Activated CD4-positive, alpha-beta T cell treated with anti-CD3 and anti-CD28 coated beads, Interleukin-2, Interleukin-4, amounts not matched to agents 100 ng/mL and 50 ng/mL, durations not matched to agents 16 hours and 8 hours (primary cell): ENCODE measurements at regions not wholly inside any gene's neighbourhood (a gene's known extent, or its start where the extent isn't known, plus 50 kb on each side); places are given as distances from the start of the nearest gene placed in this dataset.
"Not testable (repeated sequence)": the region's sequence is repeated elsewhere in the genome, so short reads cannot be mapped to it uniquely, and the experiment has no call there.

Experiments used
- DNase-seq: peaks from one replicate; pipeline ENCODE4 v3.0.0-alpha.2; 2020; ENCODE audit warnings: low spot score

DNA sequence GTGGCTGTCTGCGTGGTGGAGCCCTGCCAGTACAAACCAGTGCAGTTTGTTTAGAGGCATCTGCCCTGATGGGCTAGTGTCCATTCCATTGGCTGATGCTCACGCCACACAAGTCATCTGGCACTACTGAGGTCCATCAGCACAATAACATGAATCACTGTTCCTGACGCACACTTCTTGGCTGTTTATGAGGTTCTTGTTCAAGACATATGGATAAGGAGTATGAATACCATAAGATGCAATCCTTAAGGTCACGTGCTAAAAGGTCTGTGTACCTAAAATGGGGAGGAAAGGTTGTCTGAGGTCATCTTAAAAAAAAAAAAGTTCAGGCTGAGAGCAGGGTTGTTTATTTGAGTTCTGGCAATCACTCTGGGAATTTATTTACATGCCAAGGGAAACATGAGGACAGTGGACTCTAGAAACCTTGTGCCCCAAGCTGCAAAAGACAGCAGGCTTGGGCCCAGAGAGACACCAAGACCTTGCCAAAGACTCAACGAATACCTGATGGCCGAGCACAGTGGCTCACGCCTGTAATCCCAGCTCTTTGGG is 54.1 kb upstream of the SHLD1 start:
- no peak for DNase-seq

GRCh38 chr20:5691918-5692618 is 58.1 kb upstream of the SHLD1 start:
- no peak for DNase-seq

DNA sequence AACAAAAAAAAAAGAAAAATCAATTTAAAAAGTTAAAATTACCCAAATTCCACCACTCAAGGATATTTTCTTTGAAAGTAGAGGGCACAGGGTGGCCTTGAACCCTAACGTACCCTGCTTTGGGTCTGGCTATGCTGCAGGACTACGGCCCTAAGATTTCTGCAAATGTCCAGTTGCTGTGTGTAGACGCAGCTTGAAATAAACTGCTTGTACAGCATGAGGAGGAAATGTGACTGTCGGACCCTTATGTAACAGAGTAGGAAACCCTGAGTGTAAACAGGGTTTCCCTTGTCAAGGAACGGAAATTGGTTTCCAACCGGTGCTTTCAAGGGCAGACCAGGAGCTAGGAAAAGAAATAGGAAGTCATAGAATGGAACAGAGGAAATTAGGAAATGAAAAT is 60.7 kb upstream of the SHLD1 start:
- DNase-seq, result no peak

- no peak for DNase-seq
Measured at GRCh38 chr20:5688431-5688972, 61.7 kb upstream of the SHLD1 start.

GRCh38 chr20:5687884-5688283 is 62.3 kb upstream of the SHLD1 start:
- DNase-seq, result no peak

GRCh38 chr20:5686384-5687105 is 63.7 kb upstream of the SHLD1 start:
- DNase-seq, result no peak

DNA sequence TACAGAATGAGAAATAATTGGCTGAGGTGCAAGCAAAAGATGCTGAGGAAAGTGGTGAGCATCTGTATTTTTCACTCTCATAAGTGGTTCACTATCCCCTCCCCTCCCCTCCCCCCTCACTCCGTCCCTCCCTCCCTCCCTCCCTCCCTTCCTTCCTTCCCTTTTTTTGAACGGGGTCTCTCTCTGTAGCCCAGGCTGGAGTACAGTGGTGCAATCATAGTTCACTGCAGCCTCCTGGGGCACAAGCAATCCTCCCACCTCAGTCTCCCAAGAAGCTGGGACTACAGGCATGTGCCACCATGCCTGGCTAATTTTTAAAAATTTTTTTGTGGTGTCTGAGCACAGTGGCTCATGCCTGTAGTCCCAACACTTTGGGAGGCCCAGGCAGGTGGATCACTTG is 67.6 kb upstream of the SHLD1 start:
- not testable (repeated sequence) for DNase-seq

DNA sequence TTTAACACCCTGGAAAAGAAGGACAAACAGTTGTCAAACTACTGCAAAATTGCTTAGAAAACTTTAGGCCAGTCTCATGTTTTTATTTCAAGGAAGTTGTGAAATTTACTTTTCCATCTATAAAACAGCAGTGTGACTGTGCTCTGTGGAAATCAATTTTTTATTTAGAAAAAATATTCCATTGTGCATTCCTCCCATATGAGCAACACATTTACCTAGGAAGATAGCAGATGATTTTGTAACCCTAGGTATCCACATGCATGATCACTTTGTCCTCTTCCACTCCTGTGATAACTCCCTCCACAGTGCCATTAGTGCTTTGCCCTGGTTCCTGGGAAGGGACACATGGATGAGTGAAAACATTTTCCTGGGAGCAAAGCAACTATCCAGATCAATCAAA is 69.4 kb upstream of the GPCPD1 start:
- DNase-seq, result no peak

- DNase-seq, result no peak
Measured at GRCh38 chr20:5678777-5679176, 68.0 kb upstream of the GPCPD1 start.

DNA sequence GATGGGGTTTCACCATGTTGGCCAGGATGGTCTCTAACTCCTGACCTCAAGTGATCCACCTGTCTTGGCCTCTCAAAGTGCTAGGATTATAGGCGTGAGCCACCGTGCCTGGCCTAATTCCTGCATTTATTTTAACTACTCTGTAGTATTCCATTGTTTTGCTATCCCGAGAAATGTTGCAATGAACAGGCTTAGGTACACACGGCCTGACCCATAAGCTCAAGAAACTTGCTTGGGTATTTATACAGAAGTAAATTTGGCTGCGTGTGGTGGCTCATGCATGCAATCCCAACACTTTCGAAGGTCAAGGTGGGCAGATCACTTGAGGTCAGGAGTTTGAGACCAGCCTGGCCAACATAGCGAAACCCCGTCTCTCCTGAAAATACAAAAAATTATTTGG is 67.1 kb upstream of the GPCPD1 start:
- DNase-seq, result not testable (repeated sequence)

GRCh38 chr20:5677389-5677788 is 66.6 kb upstream of the GPCPD1 start:
- DNase-seq, result no peak

GRCh38 chr20:5675103-5676091 is 64.6 kb upstream of the GPCPD1 start:
- DNase-seq, result no peak

DNA sequence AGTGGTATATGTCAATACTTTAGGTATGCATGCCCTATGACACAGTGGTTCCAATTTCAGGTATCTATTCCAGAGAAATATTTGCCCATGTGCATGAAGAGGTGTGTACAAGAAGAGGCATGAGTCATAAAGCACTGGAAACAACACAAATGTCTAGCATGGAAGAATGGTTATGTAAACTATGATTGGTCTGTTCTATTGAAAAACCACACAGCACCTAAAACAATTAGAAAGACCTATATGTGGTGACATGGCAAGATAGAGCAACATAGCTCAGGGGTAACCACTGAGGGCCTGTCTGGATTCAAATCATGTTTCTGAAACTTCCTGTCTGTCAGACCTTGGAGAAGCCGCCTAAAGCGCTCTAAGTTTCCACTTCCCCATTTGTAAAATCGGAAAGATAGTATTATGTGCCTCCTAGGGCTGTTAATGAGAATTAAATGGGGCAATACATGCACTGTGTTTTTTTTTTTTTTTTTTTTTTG is 63.4 kb upstream of the GPCPD1 start:
- DNase-seq, result peak; percentile 39

DNA sequence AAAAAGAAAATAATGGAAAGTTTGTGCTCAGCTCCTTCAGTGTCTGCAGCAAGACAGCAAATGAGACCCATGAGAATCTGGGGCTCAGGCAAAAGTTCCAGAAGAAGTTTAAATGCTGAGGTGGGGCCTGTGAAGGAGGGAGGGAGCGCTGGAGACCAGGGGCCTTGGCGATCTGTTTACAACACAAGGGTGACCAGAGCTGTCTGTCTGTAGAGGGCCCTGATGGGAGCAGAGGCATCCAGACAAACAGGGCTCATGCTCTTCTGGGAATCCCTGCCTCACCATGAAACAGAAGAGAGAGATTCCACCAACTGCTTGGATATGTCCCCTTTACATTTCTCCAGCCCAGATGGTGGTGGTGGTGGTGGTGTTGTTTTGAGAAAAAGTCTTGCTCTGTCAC is 60.1 kb upstream of the GPCPD1 start:
- DNase-seq, result no peak

DNA sequence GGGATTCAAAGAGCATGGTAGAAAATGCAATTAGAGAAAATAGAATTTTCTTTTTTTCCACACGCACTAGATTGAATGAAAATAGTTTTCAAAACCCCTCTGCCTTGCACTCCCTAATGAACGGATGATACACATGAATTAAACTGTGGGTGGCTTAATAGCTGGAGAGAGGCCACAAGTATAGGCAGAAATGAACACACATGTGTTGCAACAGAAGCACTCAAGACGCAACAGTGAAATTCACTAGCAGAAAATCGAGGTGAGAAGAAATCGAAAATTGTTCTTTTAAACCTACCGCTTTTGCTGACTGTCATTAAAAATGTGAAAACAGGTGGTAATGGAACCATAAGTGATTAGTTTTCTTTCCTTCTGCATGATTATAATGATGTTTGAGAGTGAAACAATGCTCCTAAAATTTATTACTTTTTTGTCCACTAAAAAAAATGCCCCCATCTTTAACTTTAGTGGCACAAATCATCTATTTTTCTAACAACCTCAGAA is 59.3 kb upstream of the GPCPD1 start:
- DNase-seq, result no peak

DNA sequence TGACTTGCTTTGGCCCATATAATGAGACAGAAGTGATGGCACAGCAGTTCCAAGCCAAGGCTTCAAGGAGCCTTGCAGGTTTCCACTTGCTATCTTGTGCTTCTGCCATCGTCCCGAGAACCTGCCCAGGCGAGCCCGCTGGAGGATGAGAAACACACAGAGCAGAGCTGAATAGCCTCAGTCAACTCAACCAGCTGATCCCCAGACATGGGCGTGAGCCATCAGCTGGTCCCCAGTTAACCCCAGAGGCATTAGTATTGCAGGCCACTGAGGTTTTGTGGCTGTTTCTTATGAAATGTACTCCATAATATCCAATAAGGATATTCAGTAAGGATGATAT is 57.7 kb upstream of the GPCPD1 start:
- no peak for DNase-seq

GRCh38 chr20:5667705-5668528 is 57.1 kb upstream of the GPCPD1 start:
- DNase-seq, result no peak

GRCh38 chr20:5665417-5665816 is 54.6 kb upstream of the GPCPD1 start:
- no peak for DNase-seq

GRCh38 chr20:5663396-5663795 is 52.6 kb upstream of the GPCPD1 start:
- DNase-seq, result no peak

DNA sequence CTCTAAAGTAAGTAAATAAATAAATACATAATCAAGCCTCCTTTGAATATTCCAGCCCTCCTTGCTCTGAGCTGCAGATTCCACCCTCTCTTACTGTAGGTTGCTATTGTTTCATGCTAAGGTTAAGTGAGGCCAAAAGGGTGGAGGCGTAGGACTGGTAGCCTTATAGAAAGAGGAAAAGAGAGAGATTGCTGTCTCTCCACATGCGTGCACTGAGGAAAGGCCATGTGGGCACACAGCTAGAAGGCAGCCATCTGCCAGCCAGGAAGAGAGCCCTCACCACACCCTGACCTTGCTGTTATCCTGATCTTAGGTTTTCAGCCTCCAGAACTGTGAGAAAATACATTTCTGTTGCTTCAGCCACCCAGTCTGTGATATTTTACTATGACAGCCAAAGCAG is 52.0 kb upstream of the GPCPD1 start:
- no peak for DNase-seq

- DNase-seq, result not testable (repeated sequence)
Measured at GRCh38 chr20:5660756-5661155, 50.0 kb upstream of the GPCPD1 start.
